Neural progenitor cell (in vitro differentiated cells): ENCODE measurements at regions not wholly inside any gene's neighbourhood (a gene's known extent, or its start where the extent isn't known, plus 50 kb on each side); places are given as distances from the start of the nearest gene placed in this dataset.

Source experiments
- EZH2 ChIP-seq: fragments of 200-600 bp; sonication (generic); IDR thresholded peaks from 2 replicates; pipeline ENCODE4 v1.6.1; 2017; ENCODE audit warnings: antibody characterized with exemption, mild to moderate bottlenecking, moderate library complexity
- TF ChIP-seq, protein P1 (sequence below): fragments of 200-600 bp; sonication (generic); IDR thresholded peaks from 2 replicates; pipeline ENCODE4 v1.5.1; 2017; ENCODE audit warnings: antibody characterized with exemption, mild to moderate bottlenecking

- TF ChIP-seq, protein P1, sequence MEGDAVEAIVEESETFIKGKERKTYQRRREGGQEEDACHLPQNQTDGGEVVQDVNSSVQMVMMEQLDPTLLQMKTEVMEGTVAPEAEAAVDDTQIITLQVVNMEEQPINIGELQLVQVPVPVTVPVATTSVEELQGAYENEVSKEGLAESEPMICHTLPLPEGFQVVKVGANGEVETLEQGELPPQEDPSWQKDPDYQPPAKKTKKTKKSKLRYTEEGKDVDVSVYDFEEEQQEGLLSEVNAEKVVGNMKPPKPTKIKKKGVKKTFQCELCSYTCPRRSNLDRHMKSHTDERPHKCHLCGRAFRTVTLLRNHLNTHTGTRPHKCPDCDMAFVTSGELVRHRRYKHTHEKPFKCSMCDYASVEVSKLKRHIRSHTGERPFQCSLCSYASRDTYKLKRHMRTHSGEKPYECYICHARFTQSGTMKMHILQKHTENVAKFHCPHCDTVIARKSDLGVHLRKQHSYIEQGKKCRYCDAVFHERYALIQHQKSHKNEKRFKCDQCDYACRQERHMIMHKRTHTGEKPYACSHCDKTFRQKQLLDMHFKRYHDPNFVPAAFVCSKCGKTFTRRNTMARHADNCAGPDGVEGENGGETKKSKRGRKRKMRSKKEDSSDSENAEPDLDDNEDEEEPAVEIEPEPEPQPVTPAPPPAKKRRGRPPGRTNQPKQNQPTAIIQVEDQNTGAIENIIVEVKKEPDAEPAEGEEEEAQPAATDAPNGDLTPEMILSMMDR: no peak
- no peak for TF ChIP-seq EZH2
Observed at GRCh38 chr16:81181013-81181720, 57.3 kb upstream of the BCO1 start.
